Pancreas (tissue), 10 donors: ENCODE measurements at regions not wholly inside any gene's neighbourhood (a gene's known extent, or its start where the extent isn't known, plus 50 kb on each side); places are given as distances from the start of the nearest gene placed in this dataset.
A peak's percentile ranks its signal among the peaks of the same experiment; 100 is the strongest.

Experiments
- ATAC-seq, 4 donors: fragments of 200-7000 bp; cut with Tn5 transposase; one replicate each; pipeline versions ENCODE4 v1.8.0 to v1.9.1; 2020; ENCODE audit warnings: mild to moderate bottlenecking in 4 of 4, moderate library complexity in 4 of 4
- DNase-seq, 6 donors: peaks; one replicate each; pipeline ENCODE4 v3.0.0-alpha.2; 2020
- FAIRE-seq: peaks from 2 replicates; lab custom pipeline; 2012; peaks lifted over from hg19 to GRCh38; lab: Jason Lieb, UNC
- H3K27ac ChIP-seq, 4 donors: fragments of 200-600 bp; sonication (generic); 1 replicate in 3 of 4; 2 replicates in 1 of 4; pipeline versions ENCODE4 v1.5.0 to v1.8.0; 2020
- H3K27me3 ChIP-seq, 4 donors: fragments of 200-600 bp; one replicate each; pipeline ENCODE4 v1.8.0; 2021
- H3K36me3 ChIP-seq, 3 donors: fragments of 200-600 bp; sonication (generic) in 1 of 3; one replicate each; pipeline versions ENCODE4 v1.5.0 to v1.8.0; 2020 to 2021
- H3K4me1 ChIP-seq, 3 donors: fragments of 200-600 bp; one replicate each; pipeline ENCODE4 v1.8.0; 2021
- H3K4me3 ChIP-seq, 4 donors: fragments of 200-600 bp; sonication (generic) in 2 of 4; one replicate each; pipeline versions ENCODE4 v1.5.0 to v1.8.0; 2020 to 2021
- H3K9me3 ChIP-seq, 4 donors: fragments of 200-600 bp; one replicate each; pipeline ENCODE4 v1.8.0; 2021
- CTCF ChIP-seq, 4 donors: fragments of 200-600 bp; sonication (generic) in 3 of 4; IDR thresholded peaks; one replicate each; pipeline versions ENCODE4 v1.5.0 to v1.8.0; 2021; ENCODE audit warnings: antibody characterized with exemption in 4 of 4
- WGBS, 2 donors: extraction: QIAGEN DNeasy Blood & Tissue Kit; methylation state at CpG; one replicate each; pipeline ENCODE4 v1.1.7; 2013; 5-methylcytosine and 5-hydroxymethylcytosine counted together
- intact Hi-C, 3 donors: fragments of 100-400 bp; cut with DNase I; formaldehyde crosslinking; loops; one replicate each; pipeline versions ENCODE4 v1.11.1 to v1.14.2; 2022
- donor health status: healthy with polysubstance abuse.
- donor health status: DM: no; HTN: no; CAD: no; lungs with moderate emphysema.
- donor health status: DM: no; HTN: no; CAD: no.
- donor health status: control.
- donor health status: control.
- donor health status: Bipolar disorder and iron deficiency.
- donor health status: DM: yes; HTN: yes; CAD: no.
- donor health status: DM: no; HTN: no; CAD: no.
- donor health status: DM: no; HTN: no; CAD: no.
- donor health status: DM: yes; HTN: yes; CAD: no.

- Histone ChIP-seq H3K4me3 (no peak overlapping the region), H3K9me3 (no peaks in the 10 kb centered on the region), H3K4me1 (no peaks in the 10 kb centered on the region), H3K27ac (no peak overlapping the region), H3K36me3 (no peaks in the 10 kb centered on the region), H3K27me3 (no peaks in the 10 kb centered on the region)
- no peak for FAIRE-seq
- 85 to 93% methylated on average over 1 of the region's 1 CpG for WGBS, 2 donors
- TF ChIP-seq CTCF (IDR thresholded peaks at IDR 0.05), result no peak
- intact Hi-C loops, result no loop called here
- no peak for ATAC-seq
- DNase-seq, result no peak
Observed at GRCh38 chr2:183227176-183227575, 102.9 kb downstream of the NUP35 start.

- WGBS, 2 donors, result 86 to 94% methylated on average over 2 of the region's 2 CpGs
- intact Hi-C loops, result no loop called here
- DNase-seq (no peak), FAIRE-seq (no peak), ATAC-seq (no peak)
- no peaks in the 10 kb centered on the region for H3K36me3 ChIP-seq
- no peaks in the 10 kb centered on the region for H3K27me3 ChIP-seq
- no peaks in the 10 kb centered on the region for H3K9me3 ChIP-seq
- H3K27ac ChIP-seq, result no peak overlapping the region
- TF ChIP-seq CTCF (IDR thresholded peaks at IDR 0.05), result no peak
- H3K4me3 ChIP-seq, result no peak overlapping the region
- H3K4me1 ChIP-seq, result no peaks in the 10 kb centered on the region
Observed at GRCh38 chr2:183229386-183229785, 105.1 kb downstream of the NUP35 start.

GRCh38 chr2:183232161-183232865 lies 108.1 kb downstream of the NUP35 start:
- Histone ChIP-seq H3K4me3 (no peak overlapping the region), H3K27ac (no peak overlapping the region), H3K27me3 (no peaks in the 10 kb centered on the region), H3K4me1 (no peaks in the 10 kb centered on the region), H3K9me3 (no peaks in the 10 kb centered on the region), H3K36me3 (no peaks in the 10 kb centered on the region)
- no peak for ATAC-seq
- 73 to 80% methylated on average over 1 of the region's 1 CpG for WGBS, 2 donors
- TF ChIP-seq CTCF (IDR thresholded peaks at IDR 0.05), result no peak
- no peak for FAIRE-seq
- intact Hi-C loops, result no loop called here
- no peak for DNase-seq

- no peak overlapping the region for H3K27ac ChIP-seq
- no peaks in the 10 kb centered on the region for H3K27me3 ChIP-seq
- no peaks in the 10 kb centered on the region for H3K9me3 ChIP-seq
- H3K4me1 ChIP-seq, result no peaks in the 10 kb centered on the region
- no peak for TF ChIP-seq CTCF (IDR thresholded peaks at IDR 0.05)
- no peak for FAIRE-seq
- WGBS, 2 donors, result 42 to 47% methylated on average over 3 of the region's 3 CpGs
- DNase-seq, result no peak
- H3K4me3 ChIP-seq, result no peak overlapping the region
- intact Hi-C loops, result no loop called here
- no peaks in the 10 kb centered on the region for H3K36me3 ChIP-seq
- ATAC-seq, result peak in 1 of 4 donors; percentile 50
Observed at GRCh38 chr2:183242937-183243336, 118.7 kb downstream of the NUP35 start.

GRCh38 chr2:183243758-183244157 lies 119.5 kb downstream of the NUP35 start:
- no peak for FAIRE-seq

More at GRCh38 chr2:183243758-183244157, 119.5 kb downstream of the NUP35 start:
- ATAC-seq (no peak), DNase-seq (no peak)
- no peak for TF ChIP-seq CTCF (IDR thresholded peaks at IDR 0.05)
- H3K9me3 ChIP-seq, result no peaks in the 10 kb centered on the region
- H3K4me3 ChIP-seq, result no peak overlapping the region
- intact Hi-C loops, result no loop called here
- WGBS, 2 donors, result 87 to 92% methylated on average over 3 of the region's 3 CpGs
- no peaks in the 10 kb centered on the region for H3K4me1 ChIP-seq
- H3K27ac ChIP-seq, result no peak overlapping the region
- H3K36me3 ChIP-seq, result no peaks in the 10 kb centered on the region
- H3K27me3 ChIP-seq, result no peaks in the 10 kb centered on the region
